Natural killer cell treated with Interleukin-12 subunit alpha and Interleukin-12 subunit beta and Interleukin-15 and Interleukin-18, amount 100 ng/mL, for 72 hours (primary cell): ENCODE measurements at regions not wholly inside any gene's neighbourhood (a gene's known extent, or its start where the extent isn't known, plus 50 kb on each side); places are given as distances from the start of the nearest gene placed in this dataset.
A peak's percentile ranks its signal among the peaks of the same experiment; 100 is the strongest.

Experiments used
- ATAC-seq, 2 donors: fragments of 150-1000 bp; cut with Tn5 transposase in 1 of 2; sonication (Bioruptor Pico), chemical (Tn5 transposase) in 1 of 2; 2 replicates each; pipeline ENCODE4 v1.10.0; 2021
- DNase-seq: peaks from one replicate; pipeline ENCODE4 v3.0.0; 2022; ENCODE audit warnings: low spot score
- H3K27ac Mint-ChIP-seq, 2 donors: 1 replicate in 1 of 2; 2 replicates in 1 of 2; pipeline ENCODE4 v1.8.0; 2022; ENCODE audit warnings: mixed read lengths in 2 of 2, mild to moderate bottlenecking in 1 of 2, moderate library complexity in 1 of 2
- H3K27me3 Mint-ChIP-seq, 2 donors: 1 replicate in 1 of 2; 2 replicates in 1 of 2; pipeline ENCODE4 v1.8.0; 2022; ENCODE audit warnings: mixed read lengths in 2 of 2
- H3K36me3 Mint-ChIP-seq: one replicate; pipeline ENCODE4 v1.8.0; 2022; ENCODE audit warnings: mixed read lengths
- H3K4me1 Mint-ChIP-seq, 2 donors: 1 replicate in 1 of 2; 2 replicates in 1 of 2; pipeline ENCODE4 v1.8.0; 2022; ENCODE audit warnings: low read depth in 2 of 2, mixed read lengths in 2 of 2, mild to moderate bottlenecking in 1 of 2
- H3K4me3 Mint-ChIP-seq: one replicate; pipeline ENCODE4 v1.8.0; 2022; ENCODE audit warnings: mixed read lengths
- H3K9me3 Mint-ChIP-seq: 2 replicates; pipeline ENCODE4 v1.8.0; 2022; ENCODE audit warnings: mixed read lengths

DNA sequence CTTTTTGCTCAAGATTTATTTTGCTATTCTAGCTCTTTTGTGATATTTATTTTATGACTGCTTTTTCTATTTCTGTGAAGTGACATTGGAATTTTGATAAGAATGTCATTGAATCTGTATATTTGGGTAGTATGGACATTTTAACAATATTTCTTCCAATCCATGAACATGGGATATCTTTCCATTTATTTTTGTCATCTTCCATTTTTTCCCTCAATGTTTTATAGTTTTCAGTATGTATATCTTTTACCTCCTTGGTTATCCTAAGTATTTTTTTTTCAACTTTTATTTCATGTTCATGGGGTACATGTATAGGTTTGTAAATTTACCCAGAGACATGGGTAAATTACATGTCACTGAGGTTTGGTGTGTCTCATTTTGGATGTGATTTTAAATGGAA, 74.1 kb upstream of the PREP start:
- peaks cover 16% of the 10 kb centered on the region for H3K36me3 Mint-ChIP-seq
- DNase-seq (no peak), ATAC-seq (no peak)
- no peak overlapping the region for H3K4me3 Mint-ChIP-seq
- peaks cover 0 to 14% of the 10 kb centered on the region in 2 donors for H3K27me3 Mint-ChIP-seq
- H3K4me1 Mint-ChIP-seq, result peaks cover 3 to 5% of the 10 kb centered on the region in 2 donors
- H3K9me3 Mint-ChIP-seq, result peaks cover 3% of the 10 kb centered on the region
- no peak overlapping the region for H3K27ac Mint-ChIP-seq

DNA sequence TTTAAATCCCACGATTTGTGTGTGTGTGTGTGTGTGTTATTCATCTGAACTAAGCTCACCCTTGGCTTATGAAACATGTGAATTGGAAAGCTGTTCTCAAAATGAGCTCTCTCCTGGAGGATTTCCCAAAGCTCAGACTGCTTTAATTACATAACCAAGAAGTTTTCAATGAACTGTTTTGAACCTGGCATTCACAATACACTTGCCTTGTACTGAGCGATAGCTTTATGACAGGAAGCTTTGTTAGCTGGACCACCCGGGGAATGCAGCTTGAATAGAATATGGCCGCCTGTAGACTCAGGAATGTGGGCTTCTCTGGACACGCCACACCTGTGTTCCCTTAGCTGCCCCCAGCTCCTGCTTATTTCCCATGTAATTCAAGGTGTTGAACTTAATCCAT, 71.4 kb upstream of the PREP start:
- peaks cover 3% of the 10 kb centered on the region for H3K9me3 Mint-ChIP-seq
- H3K4me1 Mint-ChIP-seq, result no peaks in the 10 kb centered on the region
- H3K4me3 Mint-ChIP-seq, result no peak overlapping the region
- peaks cover 0 to 14% of the 10 kb centered on the region in 2 donors for H3K27me3 Mint-ChIP-seq
- H3K36me3 Mint-ChIP-seq, result peaks cover 12% of the 10 kb centered on the region
- DNase-seq, result no peak
- ATAC-seq, result no peak
- H3K27ac Mint-ChIP-seq, result no peak overlapping the region

DNA sequence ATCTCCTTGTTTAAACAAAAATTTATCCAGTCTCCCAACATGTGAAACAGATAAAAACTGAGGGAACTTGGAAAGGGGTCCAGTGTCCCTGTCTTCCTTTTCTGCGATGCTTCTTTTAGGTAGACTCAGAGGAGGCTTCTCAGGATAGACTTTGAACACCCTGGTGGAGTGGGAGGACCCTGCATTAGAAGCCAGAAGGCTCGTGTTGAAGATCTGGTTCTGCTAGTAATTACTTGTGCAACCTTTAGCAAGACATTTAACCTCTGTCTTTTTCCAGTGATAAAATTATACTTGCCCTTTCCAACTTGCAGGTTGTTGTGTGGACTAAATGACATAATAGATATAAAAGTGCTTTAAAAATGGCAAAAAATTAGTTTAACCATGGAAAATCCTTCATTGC, 67.1 kb upstream of the PREP start:
- DNase-seq (no peak), ATAC-seq (no peak)
- Mint-ChIP-seq H3K9me3 (no peaks in the 10 kb centered on the region), H3K27me3 (peaks cover 8% of the 10 kb centered on the region in 2 donors), H3K36me3 (peaks cover 17% of the 10 kb centered on the region), H3K27ac (no peak overlapping the region), H3K4me1 (no peaks in the 10 kb centered on the region), H3K4me3 (no peak overlapping the region)

DNA sequence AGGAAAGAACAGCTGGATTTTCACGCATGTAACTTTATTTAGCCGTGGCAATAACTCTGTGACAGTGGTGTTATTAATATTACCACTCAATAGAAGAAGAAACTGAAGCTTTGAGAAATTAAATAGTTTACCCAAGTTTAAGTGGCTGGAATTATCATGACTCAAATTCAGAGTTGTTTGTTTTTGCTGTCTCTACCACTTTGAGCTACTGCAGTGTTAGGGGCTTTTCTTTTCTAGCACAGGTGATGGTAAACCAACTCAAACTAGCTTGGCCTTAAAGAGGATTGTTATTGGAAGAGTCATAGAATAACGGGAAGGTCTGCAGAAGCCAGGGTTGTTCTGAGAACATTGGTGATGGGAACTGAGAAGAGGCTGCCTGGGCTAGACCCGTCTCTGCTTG, 66.0 kb upstream of the PREP start:
- peaks cover 8 to 10% of the 10 kb centered on the region in 2 donors for H3K27me3 Mint-ChIP-seq
- no peak for ATAC-seq
- H3K9me3 Mint-ChIP-seq, result peaks cover 2% of the 10 kb centered on the region
- H3K4me3 Mint-ChIP-seq, result no peak overlapping the region
- H3K36me3 Mint-ChIP-seq, result peaks cover 28% of the 10 kb centered on the region
- H3K4me1 Mint-ChIP-seq, result peaks cover 0 to 2% of the 10 kb centered on the region in 2 donors
- DNase-seq, result no peak
- H3K27ac Mint-ChIP-seq, result no peak overlapping the region

DNA sequence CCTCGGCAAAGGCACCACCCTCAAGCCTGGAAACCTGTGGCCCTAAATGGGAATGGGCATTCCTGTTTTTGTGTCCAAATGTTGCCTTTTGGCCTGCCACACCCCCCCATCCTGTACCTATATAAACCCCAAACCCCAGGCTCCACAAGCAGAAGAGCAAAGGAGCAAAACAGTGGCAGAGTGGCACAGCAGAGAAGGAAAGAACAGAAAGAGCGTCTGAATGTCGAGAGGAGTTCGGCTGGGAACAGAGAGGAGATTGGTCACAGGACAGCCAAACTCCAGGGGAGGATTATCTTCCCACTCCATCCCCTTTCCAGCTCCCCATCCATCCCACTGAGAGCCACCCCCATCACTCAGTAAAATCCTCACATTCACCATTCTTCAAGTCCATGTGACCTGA, 58.0 kb upstream of the PREP start:
- DNase-seq (no peak), ATAC-seq (no peak)
- peak overlapping the region; percentile 83 to 96 for H3K27ac Mint-ChIP-seq
- H3K9me3 Mint-ChIP-seq, result peaks cover 2% of the 10 kb centered on the region
- peaks cover 19% of the 10 kb centered on the region for H3K36me3 Mint-ChIP-seq
- peaks cover 20 to 46% of the 10 kb centered on the region in 2 donors for H3K4me1 Mint-ChIP-seq
- peaks cover 0 to 3% of the 10 kb centered on the region in 2 donors for H3K27me3 Mint-ChIP-seq
- no peak overlapping the region for H3K4me3 Mint-ChIP-seq

DNA sequence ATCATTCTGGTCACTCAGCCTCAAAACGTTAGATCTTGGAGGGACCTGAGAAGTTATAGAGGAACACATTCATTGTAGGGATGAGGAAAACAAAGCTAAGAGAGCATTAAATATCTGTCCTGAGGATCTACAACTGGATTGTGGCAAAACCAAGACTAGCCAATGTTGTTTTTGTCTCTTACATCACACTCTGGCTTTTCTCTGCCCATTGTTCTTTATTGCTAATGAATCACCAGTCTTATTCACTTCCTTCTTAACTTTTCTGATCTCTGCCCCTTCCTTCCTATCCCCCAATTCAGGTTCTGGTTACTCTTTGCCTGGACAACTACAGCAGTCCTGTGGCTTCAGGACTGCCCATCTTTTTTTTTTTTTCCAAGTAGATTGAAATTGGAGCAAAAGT, 57.0 kb upstream of the PREP start:
- ATAC-seq, result peak in 1 of 2 donors; percentile 21
- no peak for DNase-seq
- Mint-ChIP-seq H3K4me3 (peak overlapping the region; percentile 82), H3K9me3 (peaks cover 2% of the 10 kb centered on the region), H3K4me1 (peaks cover 21 to 48% of the 10 kb centered on the region in 2 donors), H3K36me3 (peaks cover 12% of the 10 kb centered on the region), H3K27ac (peak overlapping the region; percentile 83 to 96), H3K27me3 (peaks cover 0 to 3% of the 10 kb centered on the region in 2 donors)

DNA sequence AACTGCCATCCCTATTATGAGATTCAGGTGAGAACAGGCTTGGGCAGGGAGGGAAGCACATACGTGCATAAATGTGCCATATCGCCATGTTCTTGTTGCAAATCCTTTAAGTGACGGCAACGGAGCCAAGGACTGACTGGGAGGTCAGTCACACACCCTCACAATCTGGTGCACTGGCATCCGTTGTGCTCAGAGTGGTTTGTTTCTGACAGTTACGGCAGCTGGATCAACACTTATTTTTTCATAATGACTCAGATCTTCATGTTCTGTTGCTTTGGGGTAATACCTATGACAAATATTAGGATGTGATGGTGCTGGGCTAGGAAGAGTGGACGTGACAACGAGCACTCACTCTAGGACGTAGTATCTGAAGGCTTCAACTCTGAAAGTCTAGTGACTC, 56.2 kb upstream of the PREP start:
- Mint-ChIP-seq H3K36me3 (peaks cover 4% of the 10 kb centered on the region), H3K9me3 (no peaks in the 10 kb centered on the region), H3K4me3 (peak overlapping the region; percentile 82), H3K4me1 (peaks cover 27 to 57% of the 10 kb centered on the region in 2 donors), H3K27me3 (no peaks in the 10 kb centered on the region), H3K27ac (peak overlapping the region; percentile 83 to 96)
- ATAC-seq, result peak; percentile 86 to 93
- no peak for DNase-seq

DNA sequence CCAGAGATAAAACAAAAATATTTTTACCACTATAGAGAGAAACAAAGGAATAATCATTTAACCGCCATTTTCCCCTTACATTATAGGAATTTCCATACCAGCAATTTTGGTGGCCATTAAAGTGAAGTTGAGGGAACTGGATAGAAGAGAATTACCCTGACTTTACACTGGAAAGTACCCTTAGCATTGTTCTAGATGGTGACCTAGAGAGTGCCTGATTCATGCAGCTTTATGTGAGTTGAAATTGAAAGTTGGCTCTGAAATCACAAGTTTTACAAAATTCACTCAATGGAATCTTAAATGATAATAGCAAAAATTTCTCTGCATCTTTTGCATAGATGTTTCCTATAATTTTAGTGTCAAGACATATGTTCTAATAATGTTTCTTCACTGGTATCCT, 55.7 kb upstream of the PREP start:
- no peaks in the 10 kb centered on the region for H3K9me3 Mint-ChIP-seq
- no peaks in the 10 kb centered on the region for H3K27me3 Mint-ChIP-seq
- ATAC-seq, result peak; percentile 69 to 71
- no peaks in the 10 kb centered on the region for H3K36me3 Mint-ChIP-seq
- peak overlapping the region; percentile 82 for H3K4me3 Mint-ChIP-seq
- H3K4me1 Mint-ChIP-seq, result peaks cover 32 to 62% of the 10 kb centered on the region in 2 donors
- H3K27ac Mint-ChIP-seq, result peak overlapping the region; percentile 83 to 96
- no peak for DNase-seq

DNA sequence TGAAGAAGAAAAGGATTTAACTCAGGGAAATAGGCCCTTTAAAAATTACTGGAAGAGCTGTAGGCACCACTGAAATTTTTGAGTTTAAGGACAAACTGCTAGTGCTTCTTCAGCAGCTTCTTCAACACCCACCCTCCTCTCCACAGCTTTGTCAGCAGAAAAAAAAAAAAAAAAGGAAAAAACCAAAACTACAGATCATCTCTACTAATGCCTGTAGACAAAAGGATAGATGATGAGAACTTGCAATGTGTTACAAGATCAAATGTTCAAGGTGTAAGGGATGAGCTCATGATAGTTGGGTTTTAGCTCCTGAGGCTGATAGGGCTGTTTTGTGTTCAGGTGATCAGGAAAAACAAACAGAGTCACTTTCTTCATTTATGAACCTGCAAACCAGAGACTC, 55.2 kb upstream of the PREP start:
- no peaks in the 10 kb centered on the region for H3K36me3 Mint-ChIP-seq
- no peaks in the 10 kb centered on the region for H3K27me3 Mint-ChIP-seq
- ATAC-seq, result no peak
- no peak for DNase-seq
- peaks cover 37 to 66% of the 10 kb centered on the region in 2 donors for H3K4me1 Mint-ChIP-seq
- H3K27ac Mint-ChIP-seq, result peak overlapping the region; percentile 83 to 96
- no peaks in the 10 kb centered on the region for H3K9me3 Mint-ChIP-seq
- H3K4me3 Mint-ChIP-seq, result peak overlapping the region; percentile 82

DNA sequence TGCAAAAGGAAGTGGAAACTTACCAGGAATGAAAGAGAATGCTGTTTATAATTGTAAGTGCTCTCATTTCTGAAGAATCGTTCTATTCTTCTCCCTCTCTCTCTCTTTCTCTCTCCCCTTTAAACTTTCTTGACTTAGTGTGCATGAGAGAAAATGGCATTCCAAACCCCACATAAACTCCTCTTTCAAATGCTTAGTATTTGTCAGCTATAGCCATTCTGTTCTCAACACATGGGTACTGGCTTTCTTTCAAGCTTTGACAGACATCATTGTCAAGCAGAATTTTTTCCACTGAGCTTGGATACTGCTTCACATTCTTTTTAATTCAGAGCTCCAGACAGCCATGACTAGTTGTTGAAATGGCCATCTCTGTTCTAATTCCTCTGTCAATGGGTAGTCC, 51.1 kb upstream of the PREP start:
- H3K4me1 Mint-ChIP-seq, result peaks cover 38 to 57% of the 10 kb centered on the region in 2 donors
- H3K27ac Mint-ChIP-seq, result peak overlapping the region; percentile 87 to 96
- no peak for DNase-seq
- H3K4me3 Mint-ChIP-seq, result peak overlapping the region; percentile 83
- H3K9me3 Mint-ChIP-seq, result no peaks in the 10 kb centered on the region
- no peaks in the 10 kb centered on the region for H3K36me3 Mint-ChIP-seq
- no peak for ATAC-seq
- no peaks in the 10 kb centered on the region for H3K27me3 Mint-ChIP-seq

DNA sequence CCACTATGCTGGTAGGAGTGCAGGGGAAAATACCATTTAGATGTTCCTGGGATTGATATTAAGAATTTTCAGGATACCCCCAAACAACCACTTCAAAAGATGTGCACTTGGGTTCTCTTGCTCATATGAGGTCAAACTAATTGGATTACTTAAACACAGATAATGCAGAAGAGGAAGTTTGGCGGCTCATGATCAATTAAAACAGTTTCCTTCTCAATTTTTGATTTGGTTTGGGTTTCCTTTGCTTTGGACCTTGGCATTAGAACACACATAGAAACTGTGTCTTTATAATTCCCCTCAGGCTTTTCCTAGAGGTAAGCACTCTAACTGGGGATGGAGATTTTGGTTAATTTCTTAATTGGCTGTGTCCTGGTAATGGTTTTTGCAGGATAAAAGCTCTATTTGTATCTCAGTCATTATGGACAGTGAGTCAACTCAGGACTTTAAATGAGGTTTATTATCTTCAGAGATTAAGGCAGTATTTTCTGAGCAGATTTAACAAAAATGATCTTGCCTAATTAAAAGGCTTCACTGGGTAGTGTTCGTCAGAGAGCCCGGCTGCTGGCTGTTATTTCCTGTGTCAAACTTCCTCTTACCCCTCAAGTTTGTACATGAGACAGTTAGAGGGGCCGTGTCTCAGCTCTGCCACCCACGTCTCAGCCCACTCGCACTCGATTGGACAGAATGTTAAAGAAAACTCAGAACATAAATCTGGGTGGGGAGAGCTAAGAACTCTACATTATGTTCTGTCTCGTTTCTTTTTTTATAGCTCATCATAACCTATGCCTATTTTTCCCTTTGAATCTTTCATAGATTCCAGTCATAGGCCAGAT, 50.3 kb upstream of the PREP start:
- peak; percentile 82 for DNase-seq

More for the DNA sequence above, 50.3 kb upstream of the PREP start:
- ATAC-seq, result peak; percentile 96 to 99
- Mint-ChIP-seq H3K36me3 (no peaks in the 10 kb centered on the region), H3K4me1 (peaks cover 31 to 49% of the 10 kb centered on the region in 2 donors), H3K9me3 (no peaks in the 10 kb centered on the region), H3K27me3 (no peaks in the 10 kb centered on the region), H3K27ac (peak overlapping the region; percentile 87 to 96), H3K4me3 (peak overlapping the region; percentile 83)
